Endothelial cell of umbilical vein (primary cell): ENCODE measurements at regions not wholly inside any gene's neighbourhood (a gene's known extent, or its start where the extent isn't known, plus 50 kb on each side); places are given as distances from the start of the nearest gene placed in this dataset.

ENCODE experiments used
- EZH2 ChIP-seq: IDR thresholded peaks from 2 replicates; pipeline ENCODE4 v1.6.1; 2012; ENCODE audit warnings: borderline replicate concordance, low read depth, mild to moderate bottlenecking, moderate library complexity, low read length, inconsistent platforms; ENCODE audit not compliant: severe bottlenecking
- GATA2 ChIP-seq: IDR thresholded peaks from 2 replicates; pipeline ENCODE4 v1.7.0; 2011; ENCODE audit warnings: low read depth, mild to moderate bottlenecking, moderate library complexity, mixed read lengths, low read length; ENCODE audit not compliant: insufficient read length, insufficient read depth
- MYC ChIP-seq: IDR thresholded peaks from one replicate; pipeline ENCODE4 v1.6.1; 2011; ENCODE audit warnings: mild to moderate bottlenecking, low read depth, low read length
- POLR2A ChIP-seq: IDR thresholded peaks from 2 replicates; pipeline ENCODE4 v1.6.1; 2012; ENCODE audit warnings: low read depth, mild to moderate bottlenecking, control low read depth, low read length
- POLR2AphosphoS5 ChIP-seq: IDR thresholded peaks from 2 replicates; pipeline ENCODE4 v1.6.1; 2012; ENCODE audit warnings: low read depth, mild to moderate bottlenecking, control low read depth, low read length, moderate library complexity; ENCODE audit not compliant: insufficient read depth
- TF ChIP-seq, protein P1 (sequence below), 2 donors: IDR thresholded peaks; 1 replicate in 1 of 2; 2 replicates in 1 of 2; pipeline ENCODE4 v1.5.1; 2011; ENCODE audit warnings: low read length in 2 of 2, mild to moderate bottlenecking in 2 of 2, moderate library complexity in 2 of 2, control low read depth in 1 of 2, inconsistent platforms in 1 of 2, low read depth in 1 of 2; ENCODE audit not compliant: insufficient read depth in 1 of 2; ENCODE audit errors: extremely low read depth in 1 of 2
- TF ChIP-seq, protein P2 (sequence below): IDR thresholded peaks from 2 replicates; pipeline ENCODE4 v1.6.1; 2011; ENCODE audit not compliant: insufficient read depth, insufficient read length

DNA sequence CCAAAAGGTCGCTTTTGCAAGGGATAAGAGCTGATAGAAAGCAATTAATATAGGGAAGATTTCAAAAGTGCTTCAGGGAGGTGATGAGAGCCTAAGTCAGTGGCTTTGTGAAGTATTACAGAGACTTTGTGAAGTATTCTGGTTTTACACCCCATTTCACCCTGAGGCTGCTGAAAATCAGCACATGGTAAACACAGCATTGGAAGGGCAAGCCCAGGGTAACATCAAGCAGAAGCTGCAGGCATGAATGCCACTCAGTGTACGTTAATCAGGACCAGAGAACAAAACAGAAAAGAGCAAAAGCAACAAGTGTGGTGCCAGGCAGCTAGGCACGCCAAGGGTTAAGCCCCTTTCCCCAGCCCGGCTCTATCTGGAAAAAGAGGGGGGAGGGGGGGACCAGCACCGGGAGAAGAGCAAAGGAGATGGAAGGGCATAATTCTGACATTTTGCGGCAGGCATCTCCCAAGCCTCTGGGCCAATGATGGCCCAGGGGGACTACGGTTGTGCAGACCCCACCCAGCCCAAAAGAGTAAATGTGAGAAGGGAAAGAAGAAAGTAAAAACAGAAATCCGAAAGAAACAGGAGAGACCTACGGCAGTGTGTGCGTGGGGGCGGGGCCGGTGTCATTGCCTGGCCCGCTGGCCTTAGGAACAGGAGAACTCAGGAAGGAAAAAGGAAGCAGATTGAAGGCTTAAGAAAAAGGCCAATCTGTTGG lies 58.9 kb downstream of the DHRS2 start:
- TF ChIP-seq, protein P1, sequence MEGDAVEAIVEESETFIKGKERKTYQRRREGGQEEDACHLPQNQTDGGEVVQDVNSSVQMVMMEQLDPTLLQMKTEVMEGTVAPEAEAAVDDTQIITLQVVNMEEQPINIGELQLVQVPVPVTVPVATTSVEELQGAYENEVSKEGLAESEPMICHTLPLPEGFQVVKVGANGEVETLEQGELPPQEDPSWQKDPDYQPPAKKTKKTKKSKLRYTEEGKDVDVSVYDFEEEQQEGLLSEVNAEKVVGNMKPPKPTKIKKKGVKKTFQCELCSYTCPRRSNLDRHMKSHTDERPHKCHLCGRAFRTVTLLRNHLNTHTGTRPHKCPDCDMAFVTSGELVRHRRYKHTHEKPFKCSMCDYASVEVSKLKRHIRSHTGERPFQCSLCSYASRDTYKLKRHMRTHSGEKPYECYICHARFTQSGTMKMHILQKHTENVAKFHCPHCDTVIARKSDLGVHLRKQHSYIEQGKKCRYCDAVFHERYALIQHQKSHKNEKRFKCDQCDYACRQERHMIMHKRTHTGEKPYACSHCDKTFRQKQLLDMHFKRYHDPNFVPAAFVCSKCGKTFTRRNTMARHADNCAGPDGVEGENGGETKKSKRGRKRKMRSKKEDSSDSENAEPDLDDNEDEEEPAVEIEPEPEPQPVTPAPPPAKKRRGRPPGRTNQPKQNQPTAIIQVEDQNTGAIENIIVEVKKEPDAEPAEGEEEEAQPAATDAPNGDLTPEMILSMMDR (IDR thresholded peaks at IDR 0.05; ENCODE audit: extremely low read depth in 1 of 2, insufficient read depth in 1 of 2, low read depth in 1 of 2, low read length in 2 of 2) = no peak
- TF ChIP-seq POLR2A (no peak), MYC (no peak), POLR2AphosphoS5 (no peak), EZH2 (no peak), GATA2 (no peak)
- TF ChIP-seq, protein P2, sequence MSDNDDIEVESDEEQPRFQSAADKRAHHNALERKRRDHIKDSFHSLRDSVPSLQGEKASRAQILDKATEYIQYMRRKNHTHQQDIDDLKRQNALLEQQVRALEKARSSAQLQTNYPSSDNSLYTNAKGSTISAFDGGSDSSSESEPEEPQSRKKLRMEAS = no peak
